H1 (cell line): ENCODE measurements at regions not wholly inside any gene's neighbourhood (a gene's known extent, or its start where the extent isn't known, plus 50 kb on each side); places are given as distances from the start of the nearest gene placed in this dataset.

Experiments
- CTCF ChIA-PET: fragments of 300-600 bp; sonication (Branson Sonifier 250); formaldehyde crosslinking; loops from one replicate; lab custom pipeline; 2021; ENCODE audit not compliant: partially characterized antibody; lab: Charles Lee
- POLR2A ChIA-PET: fragments of 300-600 bp; sonication (Branson Sonifier 250); formaldehyde crosslinking; loops from one replicate; lab custom pipeline; 2021; ENCODE audit warnings: inconsistent platforms; ENCODE audit not compliant: partially characterized antibody; lab: Charles Lee
- DNase-seq, 2 experiments: peaks; one replicate each; pipeline versions ENCODE4 v3.0.0 to v3.0.0-alpha.2; 2010 to 2022; ENCODE audit warnings: low spot score in 2 of 2, low read depth in 1 of 2, mixed read lengths in 1 of 2
- FAIRE-seq: peaks from 2 replicates; lab custom pipeline; 2011; peaks lifted over from hg19 to GRCh38; lab: Jason Lieb, UNC
- H2AFZ ChIP-seq: 2 replicates; pipeline ENCODE4 v1.8.1; 2012; ENCODE audit warnings: low read length, inconsistent platforms
- H2AK5ac ChIP-seq: 2 replicates; pipeline ENCODE4 v1.6.1; 2013; ENCODE audit warnings: low read depth, low read length
- H2BK120ac ChIP-seq: replicated peaks from 2 replicates; pipeline ENCODE3; 2013; ENCODE audit warnings: low read depth, low read length, inconsistent platforms
- H2BK12ac ChIP-seq: 2 replicates; pipeline ENCODE4 v1.6.1; 2013; ENCODE audit warnings: low read depth, low read length
- H2BK15ac ChIP-seq: 2 replicates; pipeline ENCODE4 v1.6.1; 2013; ENCODE audit warnings: low read length
- H2BK20ac ChIP-seq: 2 replicates; pipeline ENCODE4 v1.6.1; 2013; ENCODE audit warnings: low read length
- H2BK5ac ChIP-seq: 2 replicates; pipeline ENCODE4 v1.6.1; 2013; ENCODE audit warnings: low read depth, low read length
- H3K14ac ChIP-seq: 2 replicates; pipeline ENCODE4 v1.6.1; 2013; ENCODE audit warnings: inconsistent platforms; ENCODE audit not compliant: insufficient read length
- H3K18ac ChIP-seq: 2 replicates; pipeline ENCODE4 v1.6.1; 2013; ENCODE audit warnings: low read length; ENCODE audit errors: extremely low read depth
- H3K23ac ChIP-seq: 2 replicates; pipeline ENCODE4 v1.6.1; 2013; ENCODE audit warnings: inconsistent platforms; ENCODE audit not compliant: insufficient read length
- H3K23me2 ChIP-seq: 2 replicates; pipeline ENCODE4 v1.6.1; 2013; ENCODE audit warnings: low read depth, low read length
- H3K27ac ChIP-seq: 2 replicates; pipeline ENCODE4 v1.6.1; 2011; ENCODE audit warnings: low read depth, low read length, inconsistent platforms
- H3K27me3 ChIP-seq, 4 experiments: replicated peaks in 1 of 4; 1 replicate in 1 of 4; 2 replicates in 3 of 4; pipeline versions ENCODE4 v1.6.1 to v1.8.1; 2011 to 2013; ENCODE audit warnings: low read length in 3 of 4, mild to moderate bottlenecking in 3 of 4, inconsistent platforms in 2 of 4, mixed read lengths in 2 of 4, moderate library complexity in 1 of 4; ENCODE audit not compliant: control insufficient read depth in 3 of 4, insufficient read depth in 3 of 4; ENCODE audit errors: extremely low read depth in 1 of 4
- H3K36me3 ChIP-seq, 4 experiments: 2 replicates each; pipeline versions ENCODE4 v1.6.1 to v1.8.1; 2011 to 2013; ENCODE audit warnings: mild to moderate bottlenecking in 4 of 4, low read length in 3 of 4, moderate library complexity in 2 of 4, control low read depth in 1 of 4, inconsistent platforms in 1 of 4; ENCODE audit not compliant: insufficient read depth in 4 of 4, control insufficient read depth in 2 of 4
- H3K4ac ChIP-seq: replicated peaks from 2 replicates; pipeline ENCODE3; 2013; ENCODE audit warnings: low read length, low read depth, mixed read lengths, inconsistent platforms; ENCODE audit not compliant: insufficient read length
- H3K4me1 ChIP-seq, 4 experiments: replicated peaks in 1 of 4; 1 replicate in 1 of 4; 2 replicates in 3 of 4; pipeline versions ENCODE4 v1.6.1 to v1.8.1; 2011 to 2013; ENCODE audit warnings: low read length in 3 of 4, inconsistent platforms in 2 of 4, mixed read lengths in 1 of 4; ENCODE audit not compliant: insufficient read depth in 4 of 4, control insufficient read depth in 3 of 4
- H3K4me2 ChIP-seq, 2 experiments: 2 replicates each; pipeline versions ENCODE4 v1.6.1 to v1.8.1; 2011 to 2013; ENCODE audit warnings: low read depth in 2 of 2, low read length in 2 of 2, control low read depth in 1 of 2, inconsistent platforms in 1 of 2, mild to moderate bottlenecking in 1 of 2; ENCODE audit not compliant: insufficient read depth in 1 of 2
- H3K4me3 ChIP-seq, 4 experiments: fragments of 200-600, 300-600 bp in 1 of 4; sonication (generic), shearing (Covaris generic), sonication (Bioruptor Twin) in 1 of 4; 2 replicates each; pipeline versions ENCODE4 v1.5.1 to v1.8.1; 2011 to 2016; ENCODE audit warnings: low read length in 4 of 4, low read depth in 3 of 4, control low read depth in 2 of 4, inconsistent platforms in 2 of 4, mild to moderate bottlenecking in 2 of 4, mixed read lengths in 1 of 4, moderate library complexity in 1 of 4; ENCODE audit not compliant: insufficient read depth in 2 of 4; ENCODE audit errors: extremely low read depth in 1 of 4
- H3K56ac ChIP-seq: replicated peaks from 2 replicates; pipeline ENCODE3; 2013; ENCODE audit warnings: low read depth, mild to moderate bottlenecking, mixed read lengths, low read length, inconsistent platforms; ENCODE audit not compliant: insufficient read length
- H3K79me1 ChIP-seq: 2 replicates; pipeline ENCODE4 v1.6.1; 2013; ENCODE audit warnings: low read depth, low read length, control low read depth
- H3K79me2 ChIP-seq, 2 experiments: 2 replicates each; pipeline versions ENCODE4 v1.6.1 to v1.8.1; 2012 to 2013; ENCODE audit warnings: low read length in 2 of 2, mild to moderate bottlenecking in 2 of 2, inconsistent platforms in 1 of 2; ENCODE audit not compliant: insufficient read depth in 2 of 2, control insufficient read depth in 1 of 2
- H3K9ac ChIP-seq, 4 experiments: replicated peaks in 1 of 4; 1 replicate in 1 of 4; 2 replicates in 3 of 4; pipeline versions ENCODE4 v1.6.1 to v1.8.1; 2011 to 2013; ENCODE audit warnings: low read depth in 3 of 4, low read length in 3 of 4, control low read depth in 2 of 4, mild to moderate bottlenecking in 2 of 4, moderate library complexity in 2 of 4, inconsistent platforms in 1 of 4; ENCODE audit errors: extremely low read depth in 1 of 4
- H3K9me3 ChIP-seq, 2 experiments: 2 replicates each; pipeline versions ENCODE4 v1.6.1 to v1.8.1; 2012 to 2013; ENCODE audit warnings: mild to moderate bottlenecking in 2 of 2, moderate library complexity in 2 of 2, control low read depth in 1 of 2, inconsistent platforms in 1 of 2, low read depth in 1 of 2, low read length in 1 of 2, mixed read lengths in 1 of 2; ENCODE audit not compliant: insufficient read depth in 2 of 2
- H4K20me1 ChIP-seq, 2 experiments: replicated peaks in 1 of 2; 2 replicates each; pipeline versions ENCODE3 to v1.8.1; 2011 to 2013; ENCODE audit warnings: inconsistent platforms in 2 of 2, low read length in 2 of 2, mild to moderate bottlenecking in 1 of 2; ENCODE audit not compliant: insufficient read depth in 2 of 2, control insufficient read depth in 1 of 2
- H4K5ac ChIP-seq: 2 replicates; pipeline ENCODE4 v1.6.1; 2013; ENCODE audit warnings: low read length, low read depth, mixed read lengths, inconsistent platforms; ENCODE audit not compliant: insufficient read length
- H4K8ac ChIP-seq: 2 replicates; pipeline ENCODE4 v1.8.0; 2013; ENCODE audit warnings: mild to moderate bottlenecking, moderate library complexity, low read length, inconsistent platforms; ENCODE audit not compliant: insufficient read depth; ENCODE audit errors: extremely low read depth
- H4K91ac ChIP-seq: replicated peaks from 2 replicates; pipeline ENCODE3; 2013; ENCODE audit warnings: low read length, mixed read lengths, inconsistent platforms; ENCODE audit not compliant: insufficient read length
- BRCA1 ChIP-seq: IDR thresholded peaks from 2 replicates; pipeline ENCODE4 v1.6.1; 2012; ENCODE audit warnings: low read depth, low read length, improper control_type of control experiment
- CBX5 ChIP-seq: fragments of 300-800, 300-1000 bp; sonication (generic); IDR thresholded peaks from 2 replicates; pipeline ENCODE4 v1.7.1; 2016; ENCODE audit warnings: antibody characterized with exemption, low read length, low read depth
- CTBP2 ChIP-seq: IDR thresholded peaks from 2 replicates; pipeline ENCODE4 v1.7.0; 2011; ENCODE audit warnings: borderline replicate concordance, mild to moderate bottlenecking, moderate library complexity, mixed read lengths, low read length; ENCODE audit not compliant: insufficient read depth, insufficient read length
- CTCF ChIP-seq, 3 experiments: IDR thresholded peaks; 1 replicate in 2 of 3; 2 replicates in 1 of 3; pipeline versions ENCODE4 v1.5.1 to v1.6.1; 2011; ENCODE audit warnings: low read length in 3 of 3, mild to moderate bottlenecking in 3 of 3, inconsistent platforms in 2 of 3, low read depth in 1 of 3, moderate library complexity in 1 of 3; ENCODE audit not compliant: insufficient read depth in 1 of 3; ENCODE audit errors: control extremely low read depth in 1 of 3
- HDAC6 ChIP-seq: IDR thresholded peaks from one replicate; pipeline ENCODE4 v1.7.1; 2012; ENCODE audit warnings: low read depth, mild to moderate bottlenecking, inconsistent platforms, low read length, moderate library complexity
- JUN ChIP-seq: IDR thresholded peaks from 2 replicates; pipeline ENCODE4 v1.6.1; 2011; ENCODE audit warnings: low read depth, mild to moderate bottlenecking, improper control_type of control experiment, low read length
- KDM1A ChIP-seq: fragments of 200-600, 300-600 bp; sonication (generic); IDR thresholded peaks from 2 replicates; pipeline ENCODE4 v1.7.1; 2016; ENCODE audit warnings: mild to moderate bottlenecking, low read length, borderline replicate concordance
- MAX ChIP-seq: IDR thresholded peaks from 2 replicates; pipeline ENCODE4 v1.6.1; 2012; ENCODE audit warnings: inconsistent platforms
- POLR2AphosphoS5 ChIP-seq: IDR thresholded peaks from 2 replicates; pipeline ENCODE4 v1.6.1; 2011; ENCODE audit warnings: low read depth, low read length
- RAD21 ChIP-seq, 2 experiments: IDR thresholded peaks in 1 of 2; conservative IDR thresholded peaks in 1 of 2; 2 replicates each; pipeline ENCODE4 v1.6.1; 2011; ENCODE audit warnings: low read depth in 2 of 2, low read length in 2 of 2, improper control_type of control experiment in 1 of 2, inconsistent platforms in 1 of 2, mild to moderate bottlenecking in 1 of 2, moderate library complexity in 1 of 2
- RXRA ChIP-seq: IDR thresholded peaks from 2 replicates; pipeline ENCODE4 v1.6.1; 2011; ENCODE audit warnings: low read depth, mild to moderate bottlenecking, low read length, moderate library complexity; ENCODE audit not compliant: insufficient read depth
- SP2 ChIP-seq: IDR thresholded peaks from 2 replicates; pipeline ENCODE4 v1.6.1; 2012; ENCODE audit warnings: mild to moderate bottlenecking, low read length, inconsistent platforms
- WGBS, 2 experiments: shearing (Covaris generic) in 1 of 2; methylation state at CpG; one replicate each; pipeline versions ENCODE4 v1.1.6 to v1.1.7; 2013 to 2015; ENCODE audit warnings: low lambda C conversion rate in 2 of 2, mixed read lengths in 2 of 2, inconsistent platforms in 1 of 2, low coverage in 1 of 2, missing lambda C conversion rate in 1 of 2; ENCODE audit not compliant: insufficient replicate concordance in 2 of 2, insufficient coverage in 1 of 2, insufficient read length in 1 of 2; ENCODE audit errors: extremely low coverage in 1 of 2, missing lambda C conversion rate in 1 of 2; 5-methylcytosine and 5-hydroxymethylcytosine counted together

GRCh38 chr15:96750361-96750760, 419.9 kb downstream of the NR2F2 start:
- no peak overlapping the region for H3K4ac ChIP-seq
- H2AK5ac ChIP-seq: no peak overlapping the region
- H2BK120ac ChIP-seq: no peak overlapping the region
- H3K23ac ChIP-seq: no peak overlapping the region
- H4K91ac ChIP-seq: no peak overlapping the region
- DNase-seq: no peak
- no peak overlapping the region for H4K5ac ChIP-seq
- no peaks in the 10 kb centered on the region for H3K4me1 ChIP-seq
- H3K4me3 ChIP-seq: no peak overlapping the region
- WGBS, 2 experiments: 88% methylated on average over 3 of the region's 3 CpGs; no CpG with 5 or more reads in 1 of the 2 experiments
- H2AFZ ChIP-seq: no peak overlapping the region
- H3K27ac ChIP-seq: no peak overlapping the region
- H3K18ac ChIP-seq: no peak overlapping the region
- H3K56ac ChIP-seq: no peak overlapping the region
- no peak for FAIRE-seq
- H2BK5ac ChIP-seq: no peak overlapping the region
- H2BK20ac ChIP-seq: no peak overlapping the region
- no peak overlapping the region for H2BK12ac ChIP-seq
- H3K9me3 ChIP-seq: no peaks in the 10 kb centered on the region
- H3K79me1 ChIP-seq: no peaks in the 10 kb centered on the region
- no peaks in the 10 kb centered on the region for H3K79me2 ChIP-seq
- no peak overlapping the region for H3K9ac ChIP-seq
- ChIA-PET CTCF (interaction anchor here (0.6 kb wide), 1 partner anchor 83 kb away, joined by 3 read pairs; no protein-coding TSS in a partner anchor), POLR2A (no interaction called here)
- H2BK15ac ChIP-seq: no peak overlapping the region
- no peak overlapping the region for H3K4me2 ChIP-seq
- no peaks in the 10 kb centered on the region for H3K36me3 ChIP-seq
- no peak overlapping the region for H3K14ac ChIP-seq
- H4K20me1 ChIP-seq: no peaks in the 10 kb centered on the region
- H3K27me3 ChIP-seq: no peaks in the 10 kb centered on the region
- no peaks in the 10 kb centered on the region; the same call in 1 of the 2 replicates for H3K23me2 ChIP-seq
- no peak overlapping the region for H4K8ac ChIP-seq
- no peak for TF ChIP-seq MAX
- no peak for TF ChIP-seq JUN
- peak; percentile 33 to 43; a peak in 3 of 4 replicates for TF ChIP-seq RAD21 (IDR thresholded peaks at IDR 0.05 in 1 of 2, conservative IDR thresholded peaks at IDR 0.05 in 1 of 2; ENCODE audit: low read depth in 2 of 2, low read length in 2 of 2)
- no peak for TF ChIP-seq BRCA1
- no peak for TF ChIP-seq CBX5
- TF ChIP-seq POLR2AphosphoS5: no peak
- no peak for TF ChIP-seq RXRA
- no peak for TF ChIP-seq SP2
- TF ChIP-seq KDM1A: no peak
- TF ChIP-seq CTBP2: no peak
- TF ChIP-seq HDAC6: no peak
- peak in 2 of 3 experiments; percentile 23 to 53; a peak in 3 of 4 replicates for TF ChIP-seq CTCF (IDR thresholded peaks at IDR 0.05; ENCODE audit: control extremely low read depth in 1 of 3, insufficient read depth in 1 of 3, low read depth in 1 of 3, low read length in 3 of 3)
